AG09309 (cell line): ENCODE measurements at regions not wholly inside any gene's neighbourhood (a gene's known extent, or its start where the extent isn't known, plus 50 kb on each side); places are given as distances from the start of the nearest gene placed in this dataset.

Source experiments
- DNase-seq: peaks from one replicate; pipeline ENCODE4 v3.0.0-alpha.2; 2010; ENCODE audit warnings: low read depth
- H3K4me3 ChIP-seq: 2 replicates; pipeline ENCODE4 v1.5.1; 2011; ENCODE audit warnings: mild to moderate bottlenecking, low read depth, low read length, moderate library complexity; ENCODE audit not compliant: control insufficient read depth
- TF ChIP-seq, protein P1 (sequence below): IDR thresholded peaks from 2 replicates; pipeline ENCODE4 v1.5.1; 2011; ENCODE audit warnings: mild to moderate bottlenecking, low read depth, low read length, inconsistent platforms; ENCODE audit not compliant: insufficient read depth, control insufficient read depth; ENCODE audit errors: missing control alignments

GRCh38 chr6:144806222-144806621 lies 521.1 kb downstream of the UTRN start:
- H3K4me3 ChIP-seq, result no peak overlapping the region
- no peak for DNase-seq
- TF ChIP-seq, protein P1, sequence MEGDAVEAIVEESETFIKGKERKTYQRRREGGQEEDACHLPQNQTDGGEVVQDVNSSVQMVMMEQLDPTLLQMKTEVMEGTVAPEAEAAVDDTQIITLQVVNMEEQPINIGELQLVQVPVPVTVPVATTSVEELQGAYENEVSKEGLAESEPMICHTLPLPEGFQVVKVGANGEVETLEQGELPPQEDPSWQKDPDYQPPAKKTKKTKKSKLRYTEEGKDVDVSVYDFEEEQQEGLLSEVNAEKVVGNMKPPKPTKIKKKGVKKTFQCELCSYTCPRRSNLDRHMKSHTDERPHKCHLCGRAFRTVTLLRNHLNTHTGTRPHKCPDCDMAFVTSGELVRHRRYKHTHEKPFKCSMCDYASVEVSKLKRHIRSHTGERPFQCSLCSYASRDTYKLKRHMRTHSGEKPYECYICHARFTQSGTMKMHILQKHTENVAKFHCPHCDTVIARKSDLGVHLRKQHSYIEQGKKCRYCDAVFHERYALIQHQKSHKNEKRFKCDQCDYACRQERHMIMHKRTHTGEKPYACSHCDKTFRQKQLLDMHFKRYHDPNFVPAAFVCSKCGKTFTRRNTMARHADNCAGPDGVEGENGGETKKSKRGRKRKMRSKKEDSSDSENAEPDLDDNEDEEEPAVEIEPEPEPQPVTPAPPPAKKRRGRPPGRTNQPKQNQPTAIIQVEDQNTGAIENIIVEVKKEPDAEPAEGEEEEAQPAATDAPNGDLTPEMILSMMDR, result no peak

GRCh38 chr6:144809120-144809519 lies 524.0 kb downstream of the UTRN start:
- TF ChIP-seq, protein P1, result no peak
- H3K4me3 ChIP-seq, result no peak overlapping the region
- no peak for DNase-seq

- H3K4me3 ChIP-seq, result no peak overlapping the region
- DNase-seq, result no peak
- TF ChIP-seq, protein P1, result no peak
These were observed 524.8 kb downstream of the UTRN start for GRCh38 chr6:144809969-144810368.

DNA sequence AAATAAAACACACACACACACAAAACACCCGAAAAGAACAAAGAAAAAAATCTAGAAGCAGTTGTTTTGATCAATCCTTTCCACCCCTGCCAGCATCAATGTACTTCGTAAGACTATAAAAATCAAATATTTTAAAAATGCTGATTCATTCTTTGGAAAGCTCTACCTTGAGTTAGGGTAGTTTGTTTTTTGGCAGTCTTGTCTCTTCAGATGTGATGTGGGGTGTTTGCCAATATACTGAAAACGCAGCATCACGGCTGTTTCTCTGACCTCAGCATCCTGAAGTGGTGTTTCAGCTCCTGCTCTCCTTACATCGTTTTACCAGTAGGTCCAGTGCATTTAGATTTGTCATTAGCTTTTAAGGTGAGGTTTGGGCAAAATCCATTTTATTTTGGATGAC lies 526.0 kb downstream of the UTRN start:
- H3K4me3 ChIP-seq, result no peak overlapping the region
- TF ChIP-seq, protein P1, result no peak
- DNase-seq, result no peak

DNA sequence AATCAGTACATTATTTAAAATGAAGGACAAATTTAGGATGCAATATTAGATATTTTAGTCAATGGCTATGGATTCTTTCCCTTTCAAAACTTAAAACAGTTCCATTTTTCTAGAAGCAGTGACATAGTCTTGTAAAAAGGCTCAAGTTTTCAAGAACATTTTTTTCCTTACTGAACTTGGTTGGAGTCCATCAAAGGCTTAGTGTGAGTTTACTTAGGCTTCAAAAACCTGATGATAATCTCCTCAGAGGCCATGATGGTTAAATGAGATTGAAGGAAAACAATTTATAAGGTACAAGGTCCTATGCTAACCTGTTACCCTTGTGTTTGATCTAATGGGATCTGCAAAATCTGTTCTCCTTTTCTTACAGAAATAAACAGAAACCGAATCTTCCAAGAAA lies 531.8 kb downstream of the UTRN start:
- TF ChIP-seq, protein P1, result no peak
- no peak for DNase-seq
- H3K4me3 ChIP-seq, result no peak overlapping the region

GRCh38 chr6:144820270-144820669 lies 535.1 kb downstream of the UTRN start:
- H3K4me3 ChIP-seq, result no peak overlapping the region
- TF ChIP-seq, protein P1, result no peak
- DNase-seq, result no peak

DNA sequence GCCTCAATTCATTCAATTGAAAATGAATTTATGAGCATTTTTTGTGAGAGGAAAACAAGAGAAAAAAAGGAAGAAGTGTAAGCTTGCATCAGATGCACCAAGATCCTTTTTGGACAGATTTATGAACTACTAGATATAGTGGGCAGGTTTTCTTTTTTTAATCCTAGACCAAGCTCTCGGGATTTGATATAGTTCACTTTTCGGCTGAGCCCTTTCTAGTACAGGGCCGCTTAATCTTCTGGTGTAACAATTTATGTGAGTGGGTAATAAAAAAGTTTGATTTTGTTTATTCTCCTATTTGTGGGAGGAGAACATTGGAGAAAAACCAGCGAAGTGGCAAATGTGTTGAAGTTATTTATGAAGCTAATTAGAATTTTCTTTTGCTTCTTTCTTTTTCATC lies 538.0 kb downstream of the UTRN start:
- H3K4me3 ChIP-seq, result no peak overlapping the region
- no peak for DNase-seq
- TF ChIP-seq, protein P1, result no peak
